Natural killer cell (primary cell): ENCODE measurements at regions not wholly inside any gene's neighbourhood (a gene's known extent, or its start where the extent isn't known, plus 50 kb on each side); places are given as distances from the start of the nearest gene placed in this dataset.

Experiments used
- ATAC-seq, 3 donors: fragments of 150-1000 bp in 2 of 3; fragments of 200-7000 bp in 1 of 3; cut with Tn5 transposase; 1 replicate in 1 of 3; 2 replicates in 2 of 3; pipeline ENCODE4 v1.10.0; 2021; ENCODE audit warnings: mild to moderate bottlenecking in 2 of 3, moderate library complexity in 2 of 3
- DNase-seq, 2 donors: peaks; one replicate each; pipeline versions ENCODE4 v3.0.0 to v3.0.0-alpha.2; 2013 to 2021; ENCODE audit warnings: mixed read lengths in 1 of 2
- H3K27ac ChIP-seq: one replicate; pipeline ENCODE4 v1.5.1; 2013; ENCODE audit warnings: mild to moderate bottlenecking, low read length
- H3K27me3 ChIP-seq: one replicate; pipeline ENCODE4 v1.6.1; 2013; ENCODE audit warnings: low read length; ENCODE audit not compliant: control insufficient read depth, insufficient read depth
- H3K36me3 ChIP-seq: one replicate; pipeline ENCODE4 v1.6.1; 2013; ENCODE audit warnings: low read length; ENCODE audit not compliant: control insufficient read depth, insufficient read depth
- H3K4me1 ChIP-seq: one replicate; pipeline ENCODE4 v1.6.1; 2013; ENCODE audit warnings: low read length; ENCODE audit not compliant: control insufficient read depth, insufficient read depth
- H3K4me3 ChIP-seq: one replicate; pipeline ENCODE4 v1.5.1; 2013; ENCODE audit warnings: low read length
- H3K9me3 ChIP-seq: one replicate; pipeline ENCODE4 v1.6.1; 2013; ENCODE audit warnings: low read length; ENCODE audit not compliant: control insufficient read depth, insufficient read depth
- H3K27ac Mint-ChIP-seq, 2 donors: one replicate each; pipeline ENCODE4 v1.8.0; 2022; ENCODE audit warnings: mild to moderate bottlenecking in 2 of 2, mixed read lengths in 2 of 2, moderate library complexity in 1 of 2
- H3K27me3 Mint-ChIP-seq, 2 donors: one replicate each; pipeline ENCODE4 v1.8.0; 2022; ENCODE audit warnings: low read depth in 2 of 2, mixed read lengths in 2 of 2
- H3K36me3 Mint-ChIP-seq: one replicate; pipeline ENCODE4 v1.8.0; 2022; ENCODE audit warnings: mixed read lengths
- H3K4me1 Mint-ChIP-seq, 2 donors: one replicate each; pipeline ENCODE4 v1.8.0; 2022; ENCODE audit warnings: mixed read lengths in 2 of 2
- H3K4me3 Mint-ChIP-seq: one replicate; pipeline ENCODE4 v1.8.0; 2022; ENCODE audit warnings: mild to moderate bottlenecking, moderate library complexity, mixed read lengths
- H3K9me3 Mint-ChIP-seq, 2 donors: one replicate each; pipeline ENCODE4 v1.8.0; 2022; ENCODE audit warnings: mixed read lengths in 2 of 2
- WGBS: methylation state at CpG from one replicate; pipeline ENCODE4 v1.1.7; 2013; ENCODE audit warnings: missing lambda C conversion rate; ENCODE audit not compliant: insufficient coverage; 5-methylcytosine and 5-hydroxymethylcytosine counted together
- intact Hi-C: fragments of 100-400 bp; cut with micrococcal nuclease; formaldehyde crosslinking; loops from one replicate; pipeline ENCODE4 v1.14.2; 2022
- TF ChIP-seq, protein P1 (sequence below): fragments of 200-600 bp; IDR thresholded peaks from one replicate; pipeline ENCODE4 v1.8.0; 2022; ENCODE audit warnings: antibody characterized with exemption

DNA sequence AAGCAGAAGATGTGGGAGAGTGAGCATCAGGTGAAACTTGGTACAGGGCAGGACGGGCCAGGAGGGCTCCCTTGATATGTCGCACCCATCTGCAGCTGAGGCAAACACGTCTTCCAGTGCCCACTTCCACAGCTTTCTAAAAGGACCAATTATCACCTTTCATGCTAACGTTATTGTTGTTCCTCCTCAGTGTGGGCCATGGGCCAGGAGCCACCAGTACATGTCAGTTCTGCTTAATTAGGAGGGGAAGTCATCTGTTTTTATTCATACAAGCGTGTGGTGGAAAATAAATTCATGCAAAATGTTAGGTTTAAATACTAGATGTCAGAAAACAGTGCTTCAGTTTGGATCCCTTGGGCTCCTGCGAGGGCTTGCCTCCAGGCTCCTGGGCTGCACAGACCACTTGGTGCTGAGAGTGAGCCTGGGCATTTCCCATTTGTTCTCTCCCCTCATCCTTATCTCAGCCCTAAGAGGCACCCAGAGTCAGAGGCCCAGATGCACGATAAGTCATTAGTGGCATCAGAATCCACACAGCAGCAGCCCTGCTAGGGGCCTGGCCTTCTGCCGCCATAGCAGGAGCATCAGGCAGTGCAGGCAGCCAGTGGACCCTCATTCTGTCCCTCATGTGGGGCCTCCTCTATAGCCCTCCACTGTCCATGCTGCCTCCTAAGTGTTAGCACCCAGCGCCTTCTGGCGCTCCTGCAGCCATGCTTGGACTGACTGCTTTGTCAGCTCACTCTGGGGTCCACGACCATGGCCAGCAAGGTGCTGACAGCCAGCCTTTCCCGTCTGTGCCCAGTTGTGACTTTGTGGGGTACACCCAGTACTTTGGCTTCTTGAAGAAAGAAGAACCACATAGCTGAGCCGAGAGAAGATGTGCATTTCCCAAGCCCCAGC, 539.8 kb upstream of the RAB6C start:
- peaks cover 0 to 7% of the 10 kb centered on the region in 2 donors for H3K27me3 Mint-ChIP-seq
- H3K4me3 Mint-ChIP-seq = no peak overlapping the region
- H3K36me3 Mint-ChIP-seq = no peaks in the 10 kb centered on the region
- TF ChIP-seq, protein P1, sequence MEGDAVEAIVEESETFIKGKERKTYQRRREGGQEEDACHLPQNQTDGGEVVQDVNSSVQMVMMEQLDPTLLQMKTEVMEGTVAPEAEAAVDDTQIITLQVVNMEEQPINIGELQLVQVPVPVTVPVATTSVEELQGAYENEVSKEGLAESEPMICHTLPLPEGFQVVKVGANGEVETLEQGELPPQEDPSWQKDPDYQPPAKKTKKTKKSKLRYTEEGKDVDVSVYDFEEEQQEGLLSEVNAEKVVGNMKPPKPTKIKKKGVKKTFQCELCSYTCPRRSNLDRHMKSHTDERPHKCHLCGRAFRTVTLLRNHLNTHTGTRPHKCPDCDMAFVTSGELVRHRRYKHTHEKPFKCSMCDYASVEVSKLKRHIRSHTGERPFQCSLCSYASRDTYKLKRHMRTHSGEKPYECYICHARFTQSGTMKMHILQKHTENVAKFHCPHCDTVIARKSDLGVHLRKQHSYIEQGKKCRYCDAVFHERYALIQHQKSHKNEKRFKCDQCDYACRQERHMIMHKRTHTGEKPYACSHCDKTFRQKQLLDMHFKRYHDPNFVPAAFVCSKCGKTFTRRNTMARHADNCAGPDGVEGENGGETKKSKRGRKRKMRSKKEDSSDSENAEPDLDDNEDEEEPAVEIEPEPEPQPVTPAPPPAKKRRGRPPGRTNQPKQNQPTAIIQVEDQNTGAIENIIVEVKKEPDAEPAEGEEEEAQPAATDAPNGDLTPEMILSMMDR = no peak
- no peaks in the 10 kb centered on the region for H3K4me1 Mint-ChIP-seq
- intact Hi-C loops = no loop called here
- no peak overlapping the region for H3K27ac ChIP-seq
- H3K4me1 ChIP-seq = no peaks in the 10 kb centered on the region
- DNase-seq = no peak
- peaks cover 0 to under 1% of the 10 kb centered on the region in 2 donors for H3K9me3 Mint-ChIP-seq
- no peak for ATAC-seq
- no peaks in the 10 kb centered on the region for H3K36me3 ChIP-seq
- H3K9me3 ChIP-seq = no peaks in the 10 kb centered on the region
- no peaks in the 10 kb centered on the region for H3K27me3 ChIP-seq
- H3K4me3 ChIP-seq = no peak overlapping the region
- WGBS = 77% methylated on average over 13 of the region's 13 CpGs
- H3K27ac Mint-ChIP-seq = no peak overlapping the region

DNA sequence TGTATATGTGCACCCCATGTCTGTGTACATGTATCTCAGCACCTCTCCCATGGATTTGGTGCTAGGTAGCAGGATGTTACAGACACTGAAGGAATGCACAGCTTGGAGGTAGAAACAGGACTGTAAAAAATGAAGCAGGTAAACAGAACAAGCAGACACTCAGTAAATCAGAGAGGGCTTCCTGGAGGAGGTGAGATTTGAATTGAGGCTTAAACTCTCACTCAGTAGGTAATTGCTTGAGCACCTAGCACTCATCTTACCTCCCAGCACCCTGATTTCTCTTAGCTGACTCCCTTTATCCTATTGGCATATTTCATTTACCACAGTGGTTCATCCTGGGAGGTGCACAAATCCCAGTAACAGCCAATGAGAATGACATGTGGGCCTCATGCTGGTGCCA, 537.9 kb upstream of the RAB6C start:
- H3K4me3 Mint-ChIP-seq = no peak overlapping the region
- H3K27me3 Mint-ChIP-seq = peaks cover 0 to 7% of the 10 kb centered on the region in 2 donors
- no peak for DNase-seq
- Histone ChIP-seq H3K27me3 (no peaks in the 10 kb centered on the region), H3K27ac (no peak overlapping the region), H3K9me3 (no peaks in the 10 kb centered on the region), H3K36me3 (no peaks in the 10 kb centered on the region), H3K4me1 (no peaks in the 10 kb centered on the region), H3K4me3 (no peak overlapping the region)
- TF ChIP-seq, protein P1 = no peak
- intact Hi-C loops = no loop called here
- no peaks in the 10 kb centered on the region for H3K36me3 Mint-ChIP-seq
- H3K4me1 Mint-ChIP-seq = no peaks in the 10 kb centered on the region
- no peak for ATAC-seq
- H3K27ac Mint-ChIP-seq = no peak overlapping the region
- H3K9me3 Mint-ChIP-seq = peaks cover 0 to 2% of the 10 kb centered on the region in 2 donors

DNA sequence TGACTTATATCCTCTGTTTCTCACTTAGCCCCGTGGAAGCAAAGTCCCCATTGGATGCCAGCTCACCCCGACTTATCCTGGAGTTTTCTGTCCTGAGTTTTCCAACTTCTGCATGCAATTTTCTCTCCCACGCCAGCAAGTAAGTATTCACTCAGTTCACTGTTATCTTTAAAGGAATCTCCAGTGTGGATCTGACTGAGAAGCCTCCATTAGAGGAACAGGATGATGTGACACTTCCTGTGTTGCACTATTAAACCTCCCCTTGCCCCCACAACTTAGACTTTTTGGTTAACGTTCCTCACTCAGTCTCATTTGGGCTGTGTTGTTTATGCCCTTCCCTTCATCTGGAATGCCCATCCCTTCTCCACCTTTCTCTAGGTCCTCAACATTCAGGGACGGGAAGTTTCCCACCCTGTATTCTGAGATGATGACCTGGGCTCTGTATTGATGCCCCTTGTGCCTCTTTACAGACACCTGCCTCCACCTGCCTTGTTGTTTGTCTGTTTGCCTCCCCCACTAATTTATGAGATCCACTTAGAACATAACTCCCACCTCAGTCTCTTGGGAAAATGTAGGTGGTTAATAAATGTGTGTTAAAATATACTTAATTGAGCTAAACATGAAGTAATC, 536.1 kb upstream of the RAB6C start:
- Mint-ChIP-seq H3K9me3 (peaks cover 0 to 2% of the 10 kb centered on the region in 2 donors), H3K27me3 (peaks cover 0 to 7% of the 10 kb centered on the region in 2 donors), H3K27ac (no peak overlapping the region), H3K36me3 (no peaks in the 10 kb centered on the region), H3K4me3 (no peak overlapping the region), H3K4me1 (no peaks in the 10 kb centered on the region)
- 78% methylated on average over 5 of the region's 5 CpGs for WGBS
- DNase-seq = no peak
- no peak overlapping the region for H3K27ac ChIP-seq
- H3K9me3 ChIP-seq = no peaks in the 10 kb centered on the region
- intact Hi-C loops = no loop called here
- no peak for ATAC-seq
- no peak overlapping the region for H3K4me3 ChIP-seq
- H3K4me1 ChIP-seq = no peaks in the 10 kb centered on the region
- no peaks in the 10 kb centered on the region for H3K36me3 ChIP-seq
- H3K27me3 ChIP-seq = no peaks in the 10 kb centered on the region
- TF ChIP-seq, protein P1 = no peak
